Kidney capillary endothelial cell (primary cell): ENCODE measurements at regions not wholly inside any gene's neighbourhood (a gene's known extent, or its start where the extent isn't known, plus 50 kb on each side); places are given as distances from the start of the nearest gene placed in this dataset.
"Not testable (repeated sequence)": the region's sequence is repeated elsewhere in the genome, so short reads cannot be mapped to it uniquely, and the experiment has no call there.

Experiments
- DNase-seq: peaks from one replicate; pipeline ENCODE4 v3.0.0-alpha.2; 2018; ENCODE audit warnings: low spot score

- DNase-seq = no peak
Observed at GRCh38 chr13:62171697-62172096, 756.0 kb upstream of the PCDH20 start.

DNA sequence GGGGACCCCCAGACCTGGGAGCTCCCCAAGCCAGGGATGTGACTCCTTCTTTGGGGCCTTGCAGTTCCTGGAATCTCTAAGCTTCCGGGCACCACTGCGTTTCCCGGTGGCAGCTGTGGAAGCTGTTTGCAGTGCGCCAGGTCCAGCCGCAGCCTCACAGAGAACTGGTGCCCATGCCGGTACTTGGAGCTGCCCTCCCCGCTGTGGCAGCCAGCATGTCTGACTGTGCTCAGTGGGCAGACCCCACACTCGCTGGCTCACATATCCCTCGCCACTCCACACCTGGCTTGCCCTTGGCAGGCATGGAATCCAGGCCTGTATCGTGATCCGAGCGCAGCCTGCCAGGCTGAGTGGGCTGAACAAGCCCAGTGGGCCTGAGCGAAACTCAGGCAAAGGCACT lies 753.2 kb upstream of the PCDH20 start:
- no peak for DNase-seq

DNA sequence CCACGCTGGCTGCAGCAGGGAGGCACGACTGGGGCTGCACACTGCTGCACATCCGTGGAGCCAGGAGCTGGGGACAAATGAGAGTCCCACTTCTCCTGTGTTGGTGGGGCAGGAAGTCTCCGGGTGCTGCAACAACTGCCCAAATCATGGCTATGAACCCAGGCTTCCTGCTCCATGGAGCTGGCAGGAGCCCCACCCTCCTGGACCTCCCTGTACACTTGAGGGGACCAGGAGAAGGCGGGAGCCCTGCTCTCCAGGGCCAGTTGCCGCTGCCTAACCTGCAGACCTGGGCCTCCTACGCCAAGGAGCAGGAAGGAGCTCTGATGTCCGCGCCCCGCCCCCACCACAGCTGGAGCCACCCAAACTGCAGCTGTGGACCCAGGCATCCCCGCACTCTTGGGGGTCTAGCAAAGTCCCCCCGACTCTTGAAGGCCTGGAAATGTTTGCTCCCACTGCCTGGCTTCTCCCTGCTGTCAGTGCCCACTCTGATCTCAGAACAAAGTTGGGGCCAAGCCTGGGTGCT lies 752.1 kb upstream of the PCDH20 start:
- DNase-seq = no peak

DNA sequence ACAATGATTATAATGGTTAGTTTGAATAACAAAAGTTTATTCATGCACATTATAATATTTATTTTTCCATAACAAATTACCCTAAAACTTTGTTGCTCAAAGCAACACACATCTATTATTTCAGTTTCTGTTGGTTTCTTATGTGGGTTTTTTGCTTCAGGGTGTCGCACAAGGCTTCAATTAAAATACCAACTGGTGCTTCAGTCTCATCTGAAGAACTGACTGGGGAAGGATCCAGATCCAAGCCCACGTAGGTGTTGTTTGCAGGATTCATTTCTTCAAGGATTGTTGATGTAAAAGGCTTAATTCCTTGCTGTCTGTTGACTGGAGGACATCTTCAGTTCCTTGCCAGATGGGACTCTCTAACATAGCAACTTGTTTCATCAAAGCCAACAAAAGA lies 747.2 kb upstream of the PCDH20 start:
- DNase-seq = no peak

- DNase-seq = no peak
Observed at GRCh38 chr13:62158520-62158919, 742.9 kb upstream of the PCDH20 start.

DNA sequence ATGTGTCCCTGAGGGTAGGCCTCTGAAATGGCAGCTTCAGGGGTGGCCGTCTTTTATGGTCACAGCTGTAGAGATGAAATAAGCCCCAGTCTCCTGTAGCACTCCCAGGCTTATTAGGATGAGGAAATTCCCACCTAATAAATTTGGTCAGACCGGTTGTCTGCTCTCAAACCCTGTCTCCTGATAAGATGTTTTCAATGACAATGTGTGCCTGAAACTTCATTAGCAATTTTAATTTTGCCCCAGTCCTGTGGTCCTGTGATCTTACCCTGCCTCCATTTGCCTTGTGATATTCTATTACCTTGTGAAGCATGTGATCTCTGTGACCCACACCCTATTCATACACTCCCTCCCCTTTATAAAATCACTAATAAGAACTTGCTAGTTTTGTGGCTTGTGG lies 736.1 kb upstream of the PCDH20 start:
- DNase-seq = not testable (repeated sequence)

DNA sequence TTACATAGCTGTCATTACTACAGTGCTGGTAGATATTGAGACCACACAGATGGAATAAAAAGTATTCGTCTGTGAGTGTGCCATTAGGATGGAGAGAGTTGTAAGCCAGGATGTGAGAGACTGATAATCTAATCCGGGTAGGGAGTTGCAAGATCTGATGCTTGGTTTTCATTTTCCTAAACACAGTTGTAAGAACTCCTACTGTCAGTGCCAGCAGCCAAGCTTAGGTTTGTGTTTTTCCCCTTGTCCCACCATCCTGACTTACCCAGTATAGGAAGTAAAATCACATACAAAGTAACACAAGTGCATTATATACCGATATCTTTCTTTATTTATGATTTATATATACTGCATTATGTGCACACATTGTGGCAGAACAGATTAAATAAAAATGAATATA lies 726.4 kb upstream of the PCDH20 start:
- DNase-seq = no peak

- no peak for DNase-seq
Observed at GRCh38 chr13:62139597-62139996, 723.9 kb upstream of the PCDH20 start.

- DNase-seq = no peak
Observed at GRCh38 chr13:62137629-62138405, 722.2 kb upstream of the PCDH20 start.

DNA sequence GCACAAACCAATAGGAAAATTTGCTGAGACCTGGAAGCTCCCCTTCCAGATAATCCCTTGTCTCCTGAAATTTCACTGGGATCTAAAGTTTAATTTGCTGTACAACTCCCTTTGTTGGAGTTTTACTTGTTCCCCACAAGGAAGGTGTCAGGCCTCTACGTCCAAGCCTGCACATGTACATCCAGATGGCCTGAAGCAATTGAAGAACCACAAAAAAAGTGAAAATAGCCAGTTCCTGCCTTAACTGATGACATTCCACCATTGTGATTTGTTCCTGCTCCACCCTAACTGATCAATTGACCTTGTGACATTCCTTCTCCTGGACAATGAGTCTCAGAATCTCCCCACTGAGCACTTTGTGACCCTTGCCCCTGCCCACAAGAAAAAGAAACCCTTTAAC lies 716.0 kb upstream of the PCDH20 start:
- no peak for DNase-seq

DNA sequence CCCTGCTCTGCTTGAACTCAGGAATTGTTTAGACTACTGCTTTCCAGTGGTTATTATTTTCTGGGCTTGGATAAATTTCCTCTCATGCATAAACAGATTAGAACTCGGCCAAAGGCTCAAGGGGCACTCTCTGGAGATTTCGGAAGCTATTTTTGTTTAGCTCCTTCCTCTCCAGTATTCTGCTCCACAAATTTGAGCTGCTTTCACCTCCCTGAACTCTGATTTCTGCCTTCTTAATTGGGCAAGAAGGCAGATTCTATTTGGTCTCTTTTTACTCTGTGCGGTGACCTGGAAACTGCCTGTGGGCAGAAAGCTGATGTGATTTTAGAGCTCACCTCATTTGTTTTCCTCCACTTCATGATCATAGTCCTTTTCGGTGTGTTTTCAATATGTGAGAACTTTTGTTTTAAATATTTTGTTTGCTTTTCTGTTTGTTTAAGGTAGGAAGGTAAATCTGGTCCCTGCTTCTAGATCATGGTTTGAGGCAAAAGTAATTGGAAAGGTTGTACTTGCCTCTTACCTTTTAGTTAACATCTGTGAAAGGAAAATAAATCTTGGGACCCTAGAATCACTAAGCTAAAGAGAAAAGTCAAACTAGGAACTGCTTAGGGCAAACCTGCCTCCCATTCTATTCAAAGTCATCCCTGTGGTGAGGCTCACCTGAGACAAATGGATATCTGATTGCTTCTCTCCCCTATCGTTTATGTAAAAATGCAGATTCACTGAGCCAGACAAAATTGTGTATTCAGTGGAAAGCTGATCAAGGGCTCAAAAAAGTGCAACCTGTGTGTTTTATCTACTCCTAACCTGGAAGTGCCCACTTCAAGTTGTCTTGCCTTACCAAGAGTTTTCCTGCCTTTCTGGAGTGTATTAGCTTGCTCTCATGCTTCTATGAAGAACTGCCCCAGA lies 714.7 kb upstream of the PCDH20 start:
- DNase-seq = no peak

DNA sequence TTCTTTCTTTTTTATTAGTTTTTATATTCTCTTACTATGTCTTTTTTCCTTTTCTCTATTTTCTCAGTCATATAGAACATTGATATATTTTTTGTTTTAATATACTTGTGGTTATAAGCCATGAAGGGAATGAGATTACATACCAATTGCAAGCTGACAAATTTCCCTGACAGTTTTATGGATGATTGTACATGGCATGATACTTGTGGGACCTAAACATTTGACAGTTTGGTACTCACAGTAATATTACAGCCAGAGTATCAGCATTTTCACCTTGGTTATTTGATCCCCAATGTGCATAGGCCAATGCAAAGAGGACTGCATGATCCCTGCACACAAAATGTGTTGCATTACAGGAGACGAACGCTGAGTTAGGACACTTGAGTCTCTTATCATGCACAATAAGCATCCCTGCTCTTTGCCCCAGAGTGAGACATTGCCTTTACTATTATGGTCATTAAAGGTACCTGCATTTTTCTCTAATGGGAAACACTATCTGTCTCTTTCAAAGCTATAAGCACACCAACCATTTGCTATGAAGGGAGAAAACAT lies 713.4 kb upstream of the PCDH20 start:
- no peak for DNase-seq

DNA sequence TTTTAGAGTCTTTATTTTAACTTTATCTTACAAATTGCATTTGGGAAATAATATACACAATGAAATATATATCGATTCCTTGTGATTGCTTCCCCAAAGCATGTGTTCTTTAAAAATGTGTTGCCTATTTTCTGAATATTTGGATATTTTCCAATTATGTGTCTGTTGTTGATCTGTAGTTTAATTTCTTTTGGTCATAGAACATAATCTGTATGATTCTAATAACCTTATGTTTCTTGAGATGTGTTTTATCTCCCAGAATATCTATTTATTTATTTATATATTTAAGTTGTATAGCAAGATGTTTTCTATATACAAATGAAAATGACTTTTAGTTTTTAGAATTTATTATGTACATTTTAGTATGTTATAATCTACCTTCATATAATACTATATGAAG lies 710.8 kb upstream of the PCDH20 start:
- no peak for DNase-seq

DNA sequence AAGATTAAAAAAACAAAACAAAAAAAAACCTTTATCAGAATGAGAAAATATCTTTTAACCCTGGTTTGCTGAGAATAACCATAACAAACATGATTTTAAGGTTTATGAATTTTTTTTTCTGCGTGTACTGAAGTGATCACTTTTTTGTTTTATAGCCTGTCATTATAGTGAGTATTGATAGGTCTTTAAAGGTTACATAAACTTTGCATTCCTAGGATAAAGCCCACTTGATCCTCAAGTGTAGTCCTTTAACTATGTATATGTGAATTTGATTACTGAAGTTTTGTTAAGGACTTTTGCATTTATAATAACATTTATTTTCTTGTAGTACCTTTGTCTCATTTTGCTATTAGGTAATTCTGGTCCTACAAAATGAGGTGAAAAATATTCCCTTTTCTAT lies 709.8 kb upstream of the PCDH20 start:
- DNase-seq = no peak

- DNase-seq = no peak
Observed at GRCh38 chr13:62123409-62123808, 707.8 kb upstream of the PCDH20 start.

DNA sequence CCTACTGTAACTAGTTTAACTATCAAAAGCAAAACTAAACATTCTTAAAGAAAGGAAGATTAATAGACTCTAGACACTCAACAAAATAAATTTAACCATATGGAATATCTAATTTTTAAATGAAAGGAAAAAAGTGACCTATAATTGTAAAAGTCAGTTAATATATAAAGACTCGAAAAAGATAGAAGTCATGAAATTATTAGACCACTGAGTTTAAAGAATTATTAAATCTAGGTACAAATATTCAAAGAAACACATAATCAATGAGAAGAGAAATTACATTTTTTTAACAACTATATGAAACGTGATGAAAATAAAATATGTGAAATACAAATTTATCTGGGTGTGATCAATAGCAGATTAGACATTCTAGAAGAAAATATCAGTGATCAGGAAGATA lies 706.8 kb upstream of the PCDH20 start:
- no peak for DNase-seq

DNA sequence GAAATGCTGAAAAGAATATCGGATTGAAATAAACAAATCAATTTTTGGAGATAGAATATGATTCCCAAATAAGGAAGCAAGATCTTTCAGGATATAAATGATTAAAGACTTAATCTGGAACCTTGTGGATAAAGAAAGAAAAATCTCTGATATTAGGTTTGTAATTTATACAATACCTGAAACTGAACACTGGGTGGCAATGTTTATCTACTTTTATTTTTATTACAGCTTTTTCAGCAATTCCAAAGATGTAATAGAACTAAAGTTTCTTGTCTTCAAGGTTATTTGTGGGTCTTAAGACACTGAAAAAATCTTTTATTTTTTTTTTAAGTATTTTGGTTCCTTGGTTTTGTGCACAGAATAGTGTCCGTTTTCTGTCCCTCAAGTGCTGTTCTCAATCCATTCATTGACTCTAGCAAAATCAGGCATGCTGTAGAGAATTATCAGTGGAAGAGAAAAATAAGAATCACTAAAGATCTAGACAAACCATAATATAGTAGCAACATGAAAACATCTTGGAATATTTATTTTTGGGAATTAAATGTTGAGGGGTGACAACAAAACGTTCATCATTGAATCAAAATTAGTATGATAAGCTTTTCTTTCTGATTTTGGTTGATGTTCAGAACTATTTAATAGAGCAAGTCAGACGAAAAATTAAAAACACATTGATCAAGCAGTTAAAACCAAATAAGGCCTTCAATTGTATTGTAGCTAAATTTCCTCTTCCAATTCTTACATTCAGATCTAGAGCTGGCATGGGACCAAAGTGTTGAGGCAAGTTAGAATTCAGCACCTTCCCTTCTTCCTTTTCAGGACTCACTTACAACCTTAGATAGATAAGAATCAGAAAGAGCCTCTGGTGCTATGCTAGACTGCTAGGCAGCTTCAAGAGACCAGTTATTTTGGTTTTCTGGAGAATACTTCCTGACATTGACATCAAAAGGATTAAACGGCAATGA lies 704.4 kb upstream of the PCDH20 start:
- peak; percentile 6 for DNase-seq

DNA sequence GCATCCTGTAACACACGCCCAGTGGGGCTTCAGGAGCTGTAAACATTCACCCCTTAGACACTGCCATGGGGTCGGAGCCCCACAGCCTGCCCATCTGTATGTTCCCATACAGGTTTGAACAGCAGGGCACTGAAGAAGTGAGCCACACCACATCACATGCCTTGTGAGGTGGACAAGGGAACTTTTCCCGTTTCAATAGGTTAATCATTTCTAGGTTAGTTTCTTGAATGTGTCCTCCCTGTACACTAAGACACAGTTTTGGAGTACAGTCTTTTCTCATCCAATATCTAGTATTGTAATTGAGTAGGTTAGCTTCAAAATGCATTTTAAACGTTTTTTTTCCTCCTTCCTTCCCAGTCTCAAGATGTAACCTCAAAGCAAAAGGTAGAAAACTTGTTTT lies 700.2 kb upstream of the PCDH20 start:
- DNase-seq = no peak

- DNase-seq = no peak
Observed at GRCh38 chr13:62113179-62113578, 697.5 kb upstream of the PCDH20 start.

GRCh38 chr13:62110079-62110478 lies 694.4 kb upstream of the PCDH20 start:
- no peak for DNase-seq

GRCh38 chr13:62104136-62104535 lies 688.5 kb upstream of the PCDH20 start:
- DNase-seq = not testable (repeated sequence)

DNA sequence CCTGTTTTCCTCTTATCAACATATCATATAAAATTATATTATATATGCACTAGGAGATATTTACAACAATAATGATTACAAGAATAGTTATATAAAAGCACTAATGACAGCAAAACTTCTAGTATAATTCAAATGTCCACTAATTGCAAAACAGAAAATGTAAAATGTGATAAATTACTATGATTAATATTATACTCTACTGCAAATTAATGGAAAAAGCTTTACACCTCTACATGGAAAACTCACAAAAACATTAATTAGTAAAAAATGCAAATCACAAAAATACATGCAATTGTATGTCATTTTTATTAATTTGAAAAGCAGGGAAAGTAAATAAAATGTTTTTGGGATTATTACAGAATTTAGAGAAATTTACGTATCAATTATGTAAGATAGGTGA lies 681.0 kb upstream of the PCDH20 start:
- no peak for DNase-seq
